B cell (primary cell): ENCODE measurements at regions not wholly inside any gene's neighbourhood (a gene's known extent, or its start where the extent isn't known, plus 50 kb on each side); places are given as distances from the start of the nearest gene placed in this dataset.

Experiments
- EZH2 ChIP-seq: IDR thresholded peaks from 2 replicates; pipeline ENCODE4 v1.6.1; 2012; ENCODE audit warnings: borderline replicate concordance, low read depth, mild to moderate bottlenecking, moderate library complexity, low read length; ENCODE audit not compliant: insufficient read depth, poor library complexity, severe bottlenecking
- TF ChIP-seq, protein P1 (sequence below): fragments of 200-600 bp; IDR thresholded peaks from one replicate; pipeline ENCODE4 v1.8.0; 2022; ENCODE audit warnings: antibody characterized with exemption, mild to moderate bottlenecking

DNA sequence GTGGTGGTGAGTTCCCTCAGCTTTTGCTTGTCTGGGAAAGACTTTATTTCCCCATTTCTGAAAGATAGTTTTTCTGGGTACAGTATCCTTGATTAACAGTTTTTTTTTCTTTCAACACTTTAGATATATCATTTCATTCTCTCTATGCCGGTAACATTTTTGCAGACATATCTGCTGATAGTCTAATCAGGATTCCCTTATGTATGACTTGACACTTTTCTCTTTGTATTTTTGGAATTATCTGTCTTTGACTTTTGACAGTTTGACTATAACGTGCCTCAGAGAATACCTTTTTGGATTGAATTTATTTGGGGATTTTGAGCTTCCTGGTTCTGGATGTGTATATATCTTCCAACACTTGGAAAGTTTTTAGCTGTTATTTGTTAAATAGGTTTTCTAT, 234.8 kb upstream of the PRICKLE1 start:
- TF ChIP-seq, protein P1, sequence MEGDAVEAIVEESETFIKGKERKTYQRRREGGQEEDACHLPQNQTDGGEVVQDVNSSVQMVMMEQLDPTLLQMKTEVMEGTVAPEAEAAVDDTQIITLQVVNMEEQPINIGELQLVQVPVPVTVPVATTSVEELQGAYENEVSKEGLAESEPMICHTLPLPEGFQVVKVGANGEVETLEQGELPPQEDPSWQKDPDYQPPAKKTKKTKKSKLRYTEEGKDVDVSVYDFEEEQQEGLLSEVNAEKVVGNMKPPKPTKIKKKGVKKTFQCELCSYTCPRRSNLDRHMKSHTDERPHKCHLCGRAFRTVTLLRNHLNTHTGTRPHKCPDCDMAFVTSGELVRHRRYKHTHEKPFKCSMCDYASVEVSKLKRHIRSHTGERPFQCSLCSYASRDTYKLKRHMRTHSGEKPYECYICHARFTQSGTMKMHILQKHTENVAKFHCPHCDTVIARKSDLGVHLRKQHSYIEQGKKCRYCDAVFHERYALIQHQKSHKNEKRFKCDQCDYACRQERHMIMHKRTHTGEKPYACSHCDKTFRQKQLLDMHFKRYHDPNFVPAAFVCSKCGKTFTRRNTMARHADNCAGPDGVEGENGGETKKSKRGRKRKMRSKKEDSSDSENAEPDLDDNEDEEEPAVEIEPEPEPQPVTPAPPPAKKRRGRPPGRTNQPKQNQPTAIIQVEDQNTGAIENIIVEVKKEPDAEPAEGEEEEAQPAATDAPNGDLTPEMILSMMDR: no peak
- TF ChIP-seq EZH2: no peak
